Occipital lobe (tissue), 1 donor: ENCODE measurements at regions not wholly inside any gene's neighbourhood (a gene's known extent, or its start where the extent isn't known, plus 50 kb on each side); places are given as distances from the start of the nearest gene placed in this dataset.
"Not testable (repeated sequence)": the region's sequence is repeated elsewhere in the genome, so short reads cannot be mapped to it uniquely, and the experiment has no call there.

Source experiments
- DNase-seq: peaks from one replicate; lab custom pipeline; 2025; lab: John Stamatoyannopoulos, UW

DNA sequence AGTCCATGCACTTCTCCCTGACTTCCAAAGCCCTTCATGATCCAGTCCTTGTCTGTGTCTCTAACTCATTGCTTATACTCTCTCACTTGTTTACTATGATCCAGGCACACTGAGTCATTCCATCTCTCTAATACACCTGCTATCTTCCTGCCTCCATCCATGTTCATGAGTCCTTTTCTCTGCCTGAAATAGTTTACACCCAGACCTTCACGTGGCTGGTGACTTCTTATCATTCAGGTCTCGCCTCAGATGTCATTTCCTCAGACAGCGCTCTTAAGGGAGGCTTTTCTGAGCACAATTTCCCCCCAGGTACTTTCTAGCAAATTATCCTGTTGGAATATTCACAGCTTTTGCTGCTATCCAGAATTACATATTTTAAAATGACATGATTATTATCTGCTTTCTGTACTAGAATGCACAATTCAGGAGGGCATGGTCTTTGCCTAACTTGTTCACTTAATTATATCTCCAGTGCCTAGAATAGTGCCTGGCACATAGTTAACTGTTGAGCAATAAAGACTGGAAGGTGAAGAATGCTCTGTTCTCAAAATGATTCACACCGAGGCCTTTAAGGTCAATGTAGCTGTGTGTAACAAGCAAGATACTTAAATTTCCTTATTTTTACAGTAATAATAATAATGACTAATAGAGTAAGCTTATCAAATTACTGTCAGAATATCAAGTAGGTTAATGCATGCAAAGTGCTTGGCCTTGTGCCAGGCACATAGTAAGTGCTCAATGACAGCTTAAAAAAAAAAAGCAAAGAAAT is 183.7 kb upstream of the SPRY2 start:
- no peak for DNase-seq

DNA sequence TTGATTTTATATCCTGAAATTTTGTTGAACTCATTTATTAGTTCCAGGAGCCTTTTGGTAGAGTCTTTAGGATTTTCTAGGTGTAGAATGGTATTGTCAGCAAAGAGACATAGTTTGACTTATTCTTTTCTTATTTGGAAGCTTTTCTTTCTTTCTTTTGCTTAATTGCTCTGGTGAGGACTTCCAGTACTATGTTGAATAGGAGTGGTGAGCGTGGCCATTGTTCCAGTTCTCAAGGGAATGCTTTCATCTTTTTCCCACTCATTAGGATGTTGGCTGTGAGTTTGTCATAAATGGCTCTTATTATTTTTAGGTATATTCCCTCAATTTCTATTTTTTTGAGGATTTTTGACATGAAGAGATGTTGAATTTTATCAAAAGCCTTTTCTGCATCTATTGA is 182.2 kb upstream of the SPRY2 start:
- no peak for DNase-seq

GRCh38 chr13:80522463-80522862 is 181.5 kb upstream of the SPRY2 start:
- not testable (repeated sequence) for DNase-seq

DNA sequence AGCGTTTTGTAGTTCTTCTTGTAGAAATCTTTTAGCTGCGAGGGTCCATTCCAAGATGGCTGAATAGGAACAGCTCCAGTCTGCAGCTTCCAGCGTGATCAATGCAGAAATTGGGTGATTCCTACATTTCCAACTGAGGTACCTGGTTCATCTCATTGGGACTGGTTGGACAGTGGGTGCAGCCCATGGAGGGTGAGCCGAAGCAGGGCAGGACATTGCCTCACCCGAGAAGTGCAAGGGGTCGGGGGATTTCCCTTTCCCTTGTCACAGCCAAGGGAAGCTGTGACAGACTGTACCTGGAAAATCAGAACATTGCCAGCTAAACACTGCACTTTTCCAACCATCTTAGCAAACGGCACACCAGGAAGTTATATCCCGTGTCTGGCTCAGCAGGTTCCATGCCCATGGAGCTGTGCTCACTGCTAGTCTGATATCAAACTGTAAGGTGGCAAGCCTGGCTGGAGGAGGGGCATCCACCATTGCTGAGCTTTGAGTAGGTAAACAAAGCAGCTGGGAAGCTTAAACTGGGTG is 176.0 kb upstream of the SPRY2 start:
- DNase-seq = no peak

DNA sequence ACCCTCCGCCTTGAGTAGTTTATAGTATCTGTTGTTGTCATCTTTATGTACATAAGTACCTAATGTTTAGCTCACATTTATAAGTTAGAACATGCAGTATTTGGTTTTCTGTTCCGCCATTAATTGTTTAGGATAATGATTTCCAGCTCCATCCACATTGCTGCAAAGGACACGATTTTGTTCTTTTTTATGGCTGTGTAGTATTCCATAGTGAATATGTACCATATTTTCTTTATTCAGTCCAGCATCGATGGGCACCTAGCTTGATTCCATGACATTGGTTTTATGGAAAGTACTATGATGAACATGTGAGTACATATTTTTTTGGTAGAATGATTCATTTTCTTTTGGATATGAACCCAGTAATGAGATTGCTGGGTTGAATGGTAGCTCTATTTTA is 174.4 kb upstream of the SPRY2 start:
- DNase-seq = no peak

DNA sequence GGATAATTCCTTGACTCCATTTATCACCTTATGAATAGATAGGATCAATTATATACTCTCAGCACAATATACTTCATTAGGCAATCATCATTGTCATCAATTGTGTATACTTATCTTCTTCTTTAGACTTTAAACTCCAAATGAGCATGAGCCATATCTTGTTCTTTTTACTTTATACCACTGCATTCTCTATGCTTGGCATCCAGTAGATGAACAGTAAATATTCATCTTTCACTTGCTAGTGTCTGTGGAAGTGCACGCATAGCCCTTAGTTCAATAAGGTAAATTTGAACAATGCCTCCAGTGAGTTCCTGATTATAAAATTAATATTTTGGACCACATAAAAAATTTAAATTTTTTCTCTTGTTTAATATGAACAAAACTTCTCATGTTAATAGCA is 172.3 kb upstream of the SPRY2 start:
- DNase-seq = no peak

DNA sequence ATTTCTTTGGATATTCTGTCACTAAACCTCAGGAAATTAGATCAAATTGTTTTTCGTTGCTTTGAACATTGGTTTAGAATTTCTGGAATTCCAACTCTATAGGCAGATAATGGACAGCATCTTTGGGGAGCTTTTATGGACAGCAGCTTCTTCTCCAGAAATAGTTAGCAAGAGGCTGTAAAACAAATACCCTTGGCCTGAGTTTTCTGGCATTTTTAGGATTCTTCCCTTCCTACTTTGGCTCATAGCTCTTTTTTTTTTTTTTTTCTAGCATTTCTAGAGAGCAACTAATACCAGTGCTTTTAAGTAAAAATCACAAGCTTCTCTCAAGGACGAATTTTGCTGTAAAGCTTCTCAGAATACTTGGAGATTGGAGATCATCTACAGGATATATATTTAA is 169.8 kb upstream of the SPRY2 start:
- DNase-seq = no peak

- no peak for DNase-seq
Measured at GRCh38 chr13:80509264-80509663, 168.3 kb upstream of the SPRY2 start.

DNA sequence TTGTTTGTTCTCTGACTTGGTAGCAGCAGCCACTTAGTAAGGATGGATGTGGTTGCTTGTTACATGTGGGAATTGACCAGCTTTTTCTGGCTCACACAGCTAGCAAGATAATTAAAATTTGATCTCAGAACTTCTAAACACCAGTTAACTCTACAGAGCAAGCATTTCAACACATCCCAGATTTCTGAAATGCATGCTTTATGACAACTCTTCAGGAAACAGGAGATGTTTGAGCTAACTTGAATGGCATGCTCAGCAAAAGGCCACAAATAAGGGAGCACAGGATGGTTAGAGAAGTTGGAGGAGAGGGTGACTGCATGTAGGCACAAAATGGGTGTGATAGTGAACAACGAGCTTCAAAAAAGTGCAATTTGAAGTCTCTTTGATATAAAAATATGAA is 167.1 kb upstream of the SPRY2 start:
- DNase-seq = no peak

DNA sequence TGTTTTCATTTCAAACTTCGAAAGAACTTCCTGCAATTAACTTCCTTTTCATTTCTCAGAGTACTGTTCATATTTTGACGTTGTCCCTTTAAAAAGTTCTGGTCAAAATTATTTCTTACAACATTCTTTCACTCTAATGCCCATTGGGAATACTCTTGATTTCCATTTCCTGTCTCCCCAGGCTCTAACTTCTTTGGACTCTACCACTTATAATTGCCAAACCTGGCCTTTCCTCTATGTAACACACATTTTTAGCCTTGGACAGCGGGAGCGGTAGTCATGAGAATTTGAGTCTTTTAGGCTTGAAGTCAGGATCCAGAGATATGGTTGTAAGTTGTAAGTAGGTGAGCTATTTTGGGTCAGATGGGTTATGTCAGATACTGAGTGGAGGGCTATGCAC is 163.5 kb upstream of the SPRY2 start:
- no peak for DNase-seq

GRCh38 chr13:80502359-80502758 is 161.4 kb upstream of the SPRY2 start:
- DNase-seq = no peak

GRCh38 chr13:80501556-80501955 is 160.6 kb upstream of the SPRY2 start:
- no peak for DNase-seq

GRCh38 chr13:80499536-80500290 is 158.8 kb upstream of the SPRY2 start:
- DNase-seq = no peak

DNA sequence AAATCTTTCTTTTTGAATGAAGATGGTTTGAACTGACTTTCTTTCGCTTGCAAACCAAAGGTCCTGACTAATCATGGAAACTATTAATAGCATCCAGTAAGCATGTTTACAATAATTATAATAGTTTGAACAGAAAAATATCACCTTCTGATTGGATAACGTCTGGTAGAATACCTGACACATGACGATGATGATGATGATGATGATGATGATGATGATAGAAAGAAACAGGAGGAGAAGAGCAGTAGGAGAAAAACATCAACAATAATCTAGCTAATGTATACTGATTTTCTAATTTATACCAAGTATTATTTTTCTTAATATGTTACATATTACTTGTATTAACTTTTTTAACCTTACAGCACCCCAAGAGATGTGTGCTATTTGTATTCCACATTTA is 157.5 kb upstream of the SPRY2 start:
- DNase-seq = no peak

- no peak for DNase-seq
Measured at GRCh38 chr13:80497978-80498377, 157.1 kb upstream of the SPRY2 start.

DNA sequence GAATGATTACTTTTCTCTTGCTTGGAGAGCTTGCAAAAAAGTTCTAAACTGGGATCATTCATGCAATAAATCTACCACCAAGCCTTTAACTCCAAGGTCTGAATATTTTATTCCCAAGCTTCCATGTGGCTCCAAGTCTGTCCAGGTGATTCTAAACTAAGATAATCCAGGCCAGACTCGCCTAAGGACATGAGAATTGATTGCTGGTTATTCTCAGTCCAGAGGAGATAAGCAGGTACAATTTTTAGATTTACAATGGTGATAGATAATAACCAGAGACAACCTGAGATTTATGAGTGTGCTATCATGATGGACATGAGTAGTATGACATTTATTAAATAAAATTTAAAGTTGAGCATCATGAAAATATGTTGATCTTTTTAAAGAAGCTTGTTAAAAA is 156.5 kb upstream of the SPRY2 start:
- DNase-seq = no peak

- no peak for DNase-seq
Measured at GRCh38 chr13:80496721-80497397, 155.9 kb upstream of the SPRY2 start.

DNA sequence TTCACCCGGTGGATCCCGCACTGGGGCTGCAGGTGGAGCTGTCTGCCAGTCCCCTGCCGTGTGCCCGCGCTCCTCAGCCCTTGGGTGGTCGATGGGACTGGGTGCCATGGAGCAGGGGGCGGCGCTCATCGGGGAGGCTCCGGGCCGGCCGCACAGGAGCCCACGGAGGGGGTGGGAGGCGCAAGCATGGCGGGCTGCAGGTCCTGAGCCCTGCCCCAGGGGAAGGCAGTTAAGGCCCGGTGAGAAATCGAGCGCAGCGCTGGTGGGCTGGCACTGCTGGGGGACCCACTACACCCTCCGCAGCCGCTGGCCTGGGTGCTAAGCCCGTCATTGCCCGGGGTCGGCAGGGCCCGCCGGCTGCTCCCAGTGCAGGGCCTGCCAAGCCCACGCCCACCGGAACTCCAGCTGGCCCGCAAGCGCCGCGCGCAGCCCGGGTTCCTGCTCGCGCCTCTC is 149.6 kb upstream of the SPRY2 start:
- not testable (repeated sequence) for DNase-seq

DNA sequence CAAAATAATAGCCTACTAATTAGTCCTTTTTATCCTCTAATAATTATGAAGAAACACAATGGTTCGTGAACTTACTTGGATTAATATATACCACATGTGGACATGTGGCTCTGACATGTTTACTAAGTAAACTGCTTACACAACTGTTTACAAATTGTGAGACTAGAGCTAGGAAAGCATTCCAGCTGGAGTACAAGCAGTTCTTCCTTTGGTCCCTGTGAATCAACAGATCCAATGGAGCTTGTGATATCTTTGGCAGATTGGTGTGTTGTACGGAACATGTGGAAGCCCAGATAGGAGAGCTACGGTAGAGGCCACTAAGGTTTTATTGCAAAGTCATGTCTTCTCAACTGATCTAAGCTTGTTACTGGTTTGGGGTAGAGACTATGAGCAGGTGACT is 145.5 kb upstream of the SPRY2 start:
- no peak for DNase-seq

DNA sequence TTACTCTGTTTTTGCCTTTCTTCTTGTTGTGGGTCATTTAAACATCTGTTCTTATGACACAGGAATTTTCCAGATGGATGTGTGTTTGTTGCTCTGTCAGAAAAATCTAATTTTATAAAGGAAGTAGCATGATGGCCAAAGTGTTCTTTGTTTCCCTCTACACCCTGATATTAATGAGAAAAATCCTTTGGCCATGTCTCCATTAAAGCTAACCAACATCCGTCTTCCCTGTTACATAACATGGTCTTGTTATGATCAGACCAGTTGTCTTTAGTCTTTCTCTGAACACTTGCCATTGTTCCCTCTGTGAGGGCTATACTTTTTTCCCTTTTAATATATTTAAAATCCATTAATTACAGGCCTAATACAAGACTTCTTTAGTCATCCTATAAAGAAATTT is 142.2 kb upstream of the SPRY2 start:
- no peak for DNase-seq

GRCh38 chr13:80481588-80481987 is 140.7 kb upstream of the SPRY2 start:
- DNase-seq = no peak
